HEK293 (cell line): ENCODE measurements at regions not wholly inside any gene's neighbourhood (a gene's known extent, or its start where the extent isn't known, plus 50 kb on each side); places are given as distances from the start of the nearest gene placed in this dataset.

Experiments
- CTCF ChIA-PET: fragments of 350-600 bp; formaldehyde crosslinking; extraction: SDS; loops from one replicate; lab custom pipeline; 2021; ENCODE audit warnings: antibody characterized with exemption; lab: Yijun Ruan, JAX
- POLR2A ChIA-PET: fragments of 300-600 bp; formaldehyde crosslinking; extraction: SDS; loops from one replicate; lab custom pipeline; 2020; ENCODE audit warnings: antibody characterized with exemption, inconsistent platforms; lab: Yijun Ruan, JAX
- H3K27ac ChIP-seq: fragments of 200-500 bp; sonication (Bioruptor generic); 2 replicates; pipeline ENCODE4 v1.5.1; 2014; ENCODE audit warnings: low read depth, low read length, control low read depth, inconsistent platforms; ENCODE audit errors: extremely low read depth
- H3K36me3 ChIP-seq, 2 experiments: fragments of 200-500 bp in 1 of 2; sonication (Bioruptor generic) in 1 of 2; 1 replicate in 1 of 2; 2 replicates in 1 of 2; pipeline ENCODE4 v1.5.1; 2014 to 2017; ENCODE audit warnings: inconsistent platforms in 2 of 2, low read length in 2 of 2; ENCODE audit not compliant: control insufficient read depth in 2 of 2, insufficient read depth in 1 of 2
- H3K4me1 ChIP-seq: fragments of 200-500 bp; sonication (Bioruptor generic); 2 replicates; pipeline ENCODE4 v1.5.1; 2014; ENCODE audit warnings: mild to moderate bottlenecking, low read length, inconsistent platforms; ENCODE audit not compliant: control insufficient read depth, insufficient read depth
- H3K4me3 ChIP-seq: 2 replicates; pipeline ENCODE4 v1.5.1; 2011; ENCODE audit warnings: low read depth, mild to moderate bottlenecking, control low read depth, low read length, moderate library complexity
- H3K9me3 ChIP-seq: fragments of 200-500 bp; sonication (Bioruptor generic); 2 replicates; pipeline ENCODE4 v1.5.1; 2014; ENCODE audit warnings: low read depth, low read length, inconsistent platforms; ENCODE audit not compliant: control insufficient read depth, insufficient read depth
- ATF2 ChIP-seq: fragments of 450-650 bp; formaldehyde crosslinking; IDR thresholded peaks from 2 replicates; pipeline ENCODE4 v1.5.1; 2016; ENCODE audit warnings: missing biosample characterization, missing genetic modification characterization, low read depth
- HOXA7 ChIP-seq: sonication (generic); formaldehyde crosslinking; IDR thresholded peaks from 2 replicates; pipeline ENCODE4 v1.8.1; 2022; ENCODE audit warnings: missing genetic modification reagents, borderline replicate concordance
- MYNN ChIP-seq: fragments of 450-650 bp; formaldehyde crosslinking; IDR thresholded peaks from 2 replicates; pipeline ENCODE4 v1.5.1; 2016; ENCODE audit warnings: missing biosample characterization, missing genetic modification characterization, borderline replicate concordance
- PATZ1 ChIP-seq: fragments of 450-650 bp; formaldehyde crosslinking; IDR thresholded peaks from 2 replicates; pipeline ENCODE4 v1.5.1; 2016; ENCODE audit warnings: missing biosample characterization, missing genetic modification characterization
- ZBTB48 ChIP-seq: fragments of 450-650 bp; formaldehyde crosslinking; IDR thresholded peaks from 2 replicates; pipeline ENCODE4 v1.5.1; 2016; ENCODE audit warnings: missing biosample characterization, missing genetic modification characterization
- ZNF121 ChIP-seq: fragments of 450-650 bp; formaldehyde crosslinking; IDR thresholded peaks from 2 replicates; pipeline ENCODE4 v1.5.1; 2016; ENCODE audit warnings: missing biosample characterization, missing genetic modification characterization
- ZNF175 ChIP-seq: fragments of 450-650 bp; formaldehyde crosslinking; IDR thresholded peaks from 2 replicates; pipeline ENCODE4 v1.5.1; 2016; ENCODE audit warnings: missing biosample characterization, missing genetic modification characterization
- ZNF2 ChIP-seq: fragments of 450-650 bp; formaldehyde crosslinking; IDR thresholded peaks from 2 replicates; pipeline ENCODE4 v1.5.1; 2016; ENCODE audit warnings: missing biosample characterization, missing genetic modification characterization
- ZNF274 ChIP-seq, 2 experiments: fragments of 200-500 bp in 1 of 2; fragments of 450-650 bp in 1 of 2; sonication (Bioruptor generic) in 1 of 2; formaldehyde crosslinking in 1 of 2; IDR thresholded peaks; 2 replicates each; pipeline versions ENCODE4 v1.5.1 to v1.6.1; 2014 to 2016; ENCODE audit warnings: borderline replicate concordance in 1 of 2, inconsistent platforms in 1 of 2, low read length in 1 of 2, missing biosample characterization in 1 of 2, missing genetic modification characterization in 1 of 2
- ZNF324 ChIP-seq: fragments of 450-650 bp; formaldehyde crosslinking; IDR thresholded peaks from 2 replicates; pipeline ENCODE4 v1.5.1; 2016; ENCODE audit warnings: missing biosample characterization, missing genetic modification characterization
- ZNF341 ChIP-seq: fragments of 450-650 bp; formaldehyde crosslinking; IDR thresholded peaks from 2 replicates; pipeline ENCODE4; 2016; ENCODE audit warnings: low read depth, missing biosample characterization, missing genetic modification characterization
- ZNF426 ChIP-seq: fragments of 450-650 bp; formaldehyde crosslinking; IDR thresholded peaks from 2 replicates; pipeline ENCODE4 v1.5.1; 2017; ENCODE audit warnings: missing biosample characterization, missing genetic modification characterization, mild to moderate bottlenecking, inconsistent platforms, moderate library complexity
- ZNF626 ChIP-seq: fragments of 450-650 bp; sonication (Bioruptor Pico); formaldehyde crosslinking; IDR thresholded peaks from 2 replicates; pipeline ENCODE4 v1.5.1; 2018; ENCODE audit warnings: missing biosample characterization, missing genetic modification characterization, inconsistent platforms
- ZNF654 ChIP-seq: fragments of 450-650 bp; formaldehyde crosslinking; IDR thresholded peaks from 2 replicates; pipeline ENCODE4 v1.5.1; 2016; ENCODE audit warnings: low read depth, missing biosample characterization, missing genetic modification characterization
- ZNF677 ChIP-seq: fragments of 450-650 bp; IDR thresholded peaks from 2 replicates; pipeline ENCODE4 v1.5.0; 2018; ENCODE audit warnings: missing biosample characterization, mild to moderate bottlenecking, missing genetic modification characterization, moderate library complexity
- ZSCAN18 ChIP-seq: fragments of 450-650 bp; formaldehyde crosslinking; IDR thresholded peaks from 2 replicates; pipeline ENCODE4 v1.5.1; 2016; ENCODE audit warnings: missing biosample characterization, missing genetic modification characterization

- H3K36me3 ChIP-seq, result no peaks in the 10 kb centered on the region
- CTCF ChIA-PET, result interaction anchor here (0.6 to 1.7 kb wide), 5 partner anchors 19 to 941 kb away, joined by 3 to 8 read pairs (median 3); no protein-coding TSS in a partner anchor
- no peak overlapping the region for H3K27ac ChIP-seq
- no peak overlapping the region for H3K4me3 ChIP-seq
- no peaks in the 10 kb centered on the region for H3K4me1 ChIP-seq
- TF ChIP-seq MYNN (tag by site-specific recombination) (no peak), ZNF654 (tag by site-specific recombination) (peak; percentile 15; the same call in 1 of the 2 replicates)
- H3K9me3 ChIP-seq, result no peaks in the 10 kb centered on the region
- POLR2A ChIA-PET, result no interaction called here
Measured at GRCh38 chr2:71778936-71779773, 325.8 kb downstream of the DYSF start.

GRCh38 chr2:71778514-71778913, 325.2 kb downstream of the DYSF start:
- Histone ChIP-seq H3K36me3 (no peaks in the 10 kb centered on the region), H3K4me1 (no peaks in the 10 kb centered on the region), H3K27ac (no peak overlapping the region)
- POLR2A ChIA-PET, result no interaction called here
- TF ChIP-seq ATF2 (tag by site-specific recombination) (no peak), ZNF274 (IDR thresholded peaks at IDR 0.05; ENCODE audit: low read length) (no peak), ZNF274 (tag by site-specific recombination; IDR thresholded peaks at IDR 0.05; ENCODE audit: borderline replicate concordance) (no peak), ZNF175 (tag by site-specific recombination) (no peak), ZSCAN18 (tag by site-specific recombination) (no peak), ZNF341 (no peak), PATZ1 (tag by site-specific recombination) (no peak), ZNF2 (tag by site-specific recombination) (no peak), ZNF626 (tag by site-specific recombination) (no peak), HOXA7 (no peak), ZBTB48 (tag by site-specific recombination) (no peak), ZNF324 (tag by site-specific recombination) (no peak), ZNF426 (tag by site-specific recombination) (no peak), ZNF121 (tag by site-specific recombination) (no peak), ZNF677 (tag by site-specific recombination) (no peak)
- TF ChIP-seq, all 188 proteins: peak for 0
- Histone ChIP-seq H3K9me3 (no peaks in the 10 kb centered on the region), H3K4me3 (no peak overlapping the region)
- CTCF ChIA-PET, result interaction anchor here (1.2 to 1.7 kb wide), 3 partner anchors 20 to 146 kb away, joined by 3 to 8 read pairs (median 4); no protein-coding TSS in a partner anchor
